HCT116 (cell line): ENCODE measurements at regions not wholly inside any gene's neighbourhood (a gene's known extent, or its start where the extent isn't known, plus 50 kb on each side); places are given as distances from the start of the nearest gene placed in this dataset.

ENCODE experiments used
- CEBPB ChIP-seq: IDR thresholded peaks from 2 replicates; pipeline ENCODE4 v1.6.1; 2012; ENCODE audit warnings: low read depth
- CTCF ChIP-seq, 3 experiments: fragments of 200-600 bp in 1 of 3; sonication (generic) in 1 of 3; IDR thresholded peaks in 2 of 3; conservative IDR thresholded peaks in 1 of 3; 2 replicates each; pipeline ENCODE4 v1.5.1; 2012 to 2017; ENCODE audit warnings: low read depth in 2 of 3, low read length in 2 of 3, antibody characterized with exemption in 1 of 3, borderline replicate concordance in 1 of 3, control low read depth in 1 of 3, mild to moderate bottlenecking in 1 of 3, mixed read lengths in 1 of 3, mixed run types in 1 of 3, moderate library complexity in 1 of 3; ENCODE audit not compliant: insufficient read depth in 1 of 3
- POLR2A ChIP-seq: IDR thresholded peaks from 2 replicates; pipeline ENCODE4 v1.7.0; 2011; ENCODE audit warnings: borderline replicate concordance; ENCODE audit not compliant: insufficient read depth, insufficient read length; ENCODE audit errors: extremely low read depth
- POLR2AphosphoS5 ChIP-seq: IDR thresholded peaks from 2 replicates; pipeline ENCODE4 v1.6.1; 2011; ENCODE audit warnings: mild to moderate bottlenecking, low read depth, low read length, moderate library complexity
- RAD21 ChIP-seq: IDR thresholded peaks from 2 replicates; pipeline ENCODE4 v1.6.1; 2012; ENCODE audit warnings: low read depth, mild to moderate bottlenecking
- REST ChIP-seq: IDR thresholded peaks from 2 replicates; pipeline ENCODE4 v1.6.1; 2012; ENCODE audit warnings: low read depth
- YY1 ChIP-seq: IDR thresholded peaks from 2 replicates; pipeline ENCODE4 v1.6.1; 2011; ENCODE audit warnings: low read length, low read depth, moderate library complexity, mild to moderate bottlenecking; ENCODE audit not compliant: insufficient replicate concordance; ENCODE audit errors: extremely low read depth
- ZFX ChIP-seq: fragments of 450-650 bp; IDR thresholded peaks from 2 replicates; pipeline ENCODE4 v1.6.1; 2017
- TF ChIP-seq, protein P1 (sequence below): IDR thresholded peaks from 2 replicates; pipeline ENCODE4 v1.6.1; 2012
- TF ChIP-seq, protein P2 (sequence below): IDR thresholded peaks from 2 replicates; pipeline ENCODE4 v1.6.1; 2012

- TF ChIP-seq CTCF (IDR thresholded peaks at IDR 0.05 in 2 of 3, conservative IDR thresholded peaks at IDR 0.05 in 1 of 3; ENCODE audit: borderline replicate concordance in 1 of 3, insufficient read depth in 1 of 3, low read depth in 2 of 3, low read length in 2 of 3) = no peak
- TF ChIP-seq RAD21 = no peak
- no peak for TF ChIP-seq YY1
- no peak for TF ChIP-seq POLR2AphosphoS5
- TF ChIP-seq, protein P1, sequence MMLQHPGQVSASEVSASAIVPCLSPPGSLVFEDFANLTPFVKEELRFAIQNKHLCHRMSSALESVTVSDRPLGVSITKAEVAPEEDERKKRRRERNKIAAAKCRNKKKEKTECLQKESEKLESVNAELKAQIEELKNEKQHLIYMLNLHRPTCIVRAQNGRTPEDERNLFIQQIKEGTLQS = no peak
- TF ChIP-seq REST = no peak
- TF ChIP-seq CEBPB = no peak
- TF ChIP-seq POLR2A = no peak
- TF ChIP-seq, protein P2, sequence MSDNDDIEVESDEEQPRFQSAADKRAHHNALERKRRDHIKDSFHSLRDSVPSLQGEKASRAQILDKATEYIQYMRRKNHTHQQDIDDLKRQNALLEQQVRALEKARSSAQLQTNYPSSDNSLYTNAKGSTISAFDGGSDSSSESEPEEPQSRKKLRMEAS = no peak
- TF ChIP-seq ZFX = no peak
Observed at GRCh38 chr5:175098301-175098700, 345.7 kb downstream of the DRD1 start.
